ENCODE measurements at regions not wholly inside any gene's neighbourhood (a gene's known extent, or its start where the extent isn't known, plus 50 kb on each side); places are given as distances from the start of the nearest gene placed in this dataset.
"Not testable (repeated sequence)": the region's sequence is repeated elsewhere in the genome, so short reads cannot be mapped to it uniquely, and the experiment has no call there.

DNA sequence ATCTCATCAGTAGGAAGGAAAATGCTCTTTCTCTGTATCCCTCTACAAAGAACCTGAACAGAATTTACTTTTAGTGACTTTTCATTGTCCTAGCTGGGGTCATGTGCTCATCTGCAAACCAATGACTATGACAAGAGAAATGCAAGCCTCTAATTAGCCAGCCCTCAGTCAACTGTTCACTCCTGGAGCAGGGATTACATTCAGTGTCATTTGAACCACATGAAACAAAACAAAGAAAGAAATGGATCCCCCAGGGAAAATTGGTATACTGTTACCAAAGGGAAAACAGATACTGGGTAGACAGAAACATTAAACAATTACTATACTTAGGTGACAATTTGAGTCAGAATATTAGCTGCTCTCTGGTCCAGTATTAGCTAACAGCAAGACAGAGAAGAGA lies 173.6 kb downstream of the RCHY1 start:
- intact Hi-C loops (cut with DNase I), result no loop called here
- H3K27ac ChIP-seq, result no peak overlapping the region
- TF ChIP-seq, protein P1, sequence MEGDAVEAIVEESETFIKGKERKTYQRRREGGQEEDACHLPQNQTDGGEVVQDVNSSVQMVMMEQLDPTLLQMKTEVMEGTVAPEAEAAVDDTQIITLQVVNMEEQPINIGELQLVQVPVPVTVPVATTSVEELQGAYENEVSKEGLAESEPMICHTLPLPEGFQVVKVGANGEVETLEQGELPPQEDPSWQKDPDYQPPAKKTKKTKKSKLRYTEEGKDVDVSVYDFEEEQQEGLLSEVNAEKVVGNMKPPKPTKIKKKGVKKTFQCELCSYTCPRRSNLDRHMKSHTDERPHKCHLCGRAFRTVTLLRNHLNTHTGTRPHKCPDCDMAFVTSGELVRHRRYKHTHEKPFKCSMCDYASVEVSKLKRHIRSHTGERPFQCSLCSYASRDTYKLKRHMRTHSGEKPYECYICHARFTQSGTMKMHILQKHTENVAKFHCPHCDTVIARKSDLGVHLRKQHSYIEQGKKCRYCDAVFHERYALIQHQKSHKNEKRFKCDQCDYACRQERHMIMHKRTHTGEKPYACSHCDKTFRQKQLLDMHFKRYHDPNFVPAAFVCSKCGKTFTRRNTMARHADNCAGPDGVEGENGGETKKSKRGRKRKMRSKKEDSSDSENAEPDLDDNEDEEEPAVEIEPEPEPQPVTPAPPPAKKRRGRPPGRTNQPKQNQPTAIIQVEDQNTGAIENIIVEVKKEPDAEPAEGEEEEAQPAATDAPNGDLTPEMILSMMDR (IDR thresholded peaks at IDR 0.05), result no peak
- no peak overlapping the region for H3K4me3 ChIP-seq
- H3K9me3 ChIP-seq, result no peaks in the 10 kb centered on the region
- H3K36me3 ChIP-seq, result no peaks in the 10 kb centered on the region
- H3K4me1 ChIP-seq, result no peaks in the 10 kb centered on the region
- no peaks in the 10 kb centered on the region for H3K27me3 ChIP-seq
- ATAC-seq (no peak), DNase-seq (no peak)

DNA sequence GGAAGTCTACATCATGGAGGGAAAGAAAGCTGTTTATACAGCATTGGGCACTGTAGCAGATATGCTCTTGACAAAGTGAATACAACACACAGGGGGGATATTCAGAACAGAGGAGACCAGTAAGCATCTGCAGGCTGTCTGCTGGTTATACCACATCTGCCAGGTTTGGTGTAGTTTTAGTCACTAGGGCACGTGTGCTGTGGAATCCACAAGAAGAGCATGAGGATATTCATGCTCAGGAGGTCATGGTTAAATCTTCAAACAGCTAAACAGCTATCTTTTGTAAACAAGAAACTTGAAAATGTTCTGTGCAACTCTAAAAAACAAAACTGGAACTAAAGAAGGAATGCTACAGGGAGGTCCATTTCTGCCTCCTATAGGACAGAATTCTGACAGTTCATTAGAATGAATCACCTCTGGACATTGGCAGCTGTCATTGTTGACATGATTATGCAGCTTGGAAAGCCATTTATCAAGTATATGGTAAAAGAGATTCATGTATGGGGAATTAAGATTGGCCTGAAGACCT lies 175.8 kb downstream of the RCHY1 start:
- ATAC-seq (no peak), DNase-seq (no peak)
- intact Hi-C loops (cut with DNase I), result no loop called here
- Histone ChIP-seq H3K4me3 (no peak overlapping the region), H3K4me1 (no peaks in the 10 kb centered on the region), H3K27me3 (no peaks in the 10 kb centered on the region), H3K27ac (no peak overlapping the region), H3K36me3 (no peaks in the 10 kb centered on the region), H3K9me3 (no peaks in the 10 kb centered on the region)
- TF ChIP-seq, protein P1 (IDR thresholded peaks at IDR 0.05), result no peak

DNA sequence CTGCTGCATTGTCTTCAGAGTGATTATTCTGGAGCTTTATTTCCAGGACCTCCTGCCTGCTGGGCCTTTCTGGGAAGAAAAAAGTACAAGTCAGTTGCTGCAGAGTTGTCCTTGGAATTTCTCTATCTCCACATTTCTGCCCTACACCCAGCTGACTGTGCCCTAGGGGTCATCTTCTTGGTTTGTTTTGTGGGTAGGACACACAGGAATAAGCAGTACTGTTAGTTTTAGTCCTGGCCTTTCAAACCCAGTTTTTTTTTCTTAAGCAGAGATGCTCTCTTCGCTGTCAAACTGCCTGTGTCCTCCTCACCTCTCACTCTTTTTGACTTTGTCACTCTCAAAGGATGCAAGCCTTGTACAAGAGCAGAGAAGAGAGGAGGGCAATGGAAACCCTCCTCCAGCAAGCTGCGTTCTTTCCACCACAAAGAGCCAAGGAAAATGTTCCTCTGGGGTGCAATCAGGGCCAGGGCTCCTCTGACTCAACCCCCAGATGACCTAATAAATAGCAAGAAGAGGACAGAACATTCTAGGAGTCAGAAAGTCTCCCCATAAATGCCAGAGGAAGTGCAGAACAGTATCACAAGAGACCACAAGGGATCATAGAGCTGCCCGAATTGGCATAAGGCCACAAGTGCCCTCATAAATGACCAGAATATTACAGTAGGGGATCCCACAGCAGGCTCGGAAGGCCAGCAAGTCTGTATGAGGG lies 186.2 kb downstream of the RCHY1 start:
- Histone ChIP-seq H3K9me3 (no peaks in the 10 kb centered on the region), H3K4me3 (no peak overlapping the region), H3K4me1 (no peaks in the 10 kb centered on the region), H3K27ac (no peak overlapping the region), H3K27me3 (no peaks in the 10 kb centered on the region), H3K36me3 (no peaks in the 10 kb centered on the region)
- TF ChIP-seq, protein P1 (IDR thresholded peaks at IDR 0.05), result no peak
- DNase-seq (no peak), ATAC-seq (peak; percentile 26)
- intact Hi-C loops (cut with DNase I), result no loop called here

DNA sequence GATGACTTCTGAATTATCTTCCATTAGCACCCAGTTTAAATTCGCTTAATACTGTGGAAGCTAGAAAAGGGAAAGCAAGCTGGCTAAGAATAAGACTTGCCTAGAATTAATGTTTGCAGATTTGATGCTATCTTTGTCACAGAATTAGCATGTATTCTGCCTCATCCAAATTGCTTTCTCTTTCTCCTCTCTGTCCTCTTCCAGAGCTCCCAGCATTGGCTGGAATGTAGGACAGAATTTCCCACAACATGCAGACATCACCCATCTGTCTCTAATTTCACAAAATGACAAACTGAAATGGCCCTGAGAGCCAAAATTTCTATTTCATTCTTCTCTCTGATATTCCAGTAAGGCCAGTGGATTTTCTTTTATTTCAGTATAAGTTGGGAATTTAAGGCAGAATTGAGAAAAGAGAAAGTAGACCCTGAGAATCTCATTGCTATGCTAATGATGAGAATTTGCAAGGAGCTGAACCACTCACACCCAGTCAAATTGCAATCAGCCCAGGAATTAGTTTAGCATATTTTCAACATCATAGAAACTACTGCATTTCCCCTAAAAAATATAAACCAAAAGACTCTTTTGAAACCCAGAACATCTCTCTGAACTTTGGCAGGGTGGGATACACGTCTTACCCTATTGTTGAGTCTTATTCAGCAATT lies 188.8 kb downstream of the RCHY1 start:
- no peak for DNase-seq
- Histone ChIP-seq H3K36me3 (no peaks in the 10 kb centered on the region), H3K4me3 (no peak overlapping the region), H3K9me3 (no peaks in the 10 kb centered on the region), H3K27me3 (no peaks in the 10 kb centered on the region), H3K4me1 (no peaks in the 10 kb centered on the region), H3K27ac (no peak overlapping the region)
- intact Hi-C loops (cut with DNase I), result no loop called here
- TF ChIP-seq, protein P1 (IDR thresholded peaks at IDR 0.05), result no peak
- no peak for ATAC-seq

DNA sequence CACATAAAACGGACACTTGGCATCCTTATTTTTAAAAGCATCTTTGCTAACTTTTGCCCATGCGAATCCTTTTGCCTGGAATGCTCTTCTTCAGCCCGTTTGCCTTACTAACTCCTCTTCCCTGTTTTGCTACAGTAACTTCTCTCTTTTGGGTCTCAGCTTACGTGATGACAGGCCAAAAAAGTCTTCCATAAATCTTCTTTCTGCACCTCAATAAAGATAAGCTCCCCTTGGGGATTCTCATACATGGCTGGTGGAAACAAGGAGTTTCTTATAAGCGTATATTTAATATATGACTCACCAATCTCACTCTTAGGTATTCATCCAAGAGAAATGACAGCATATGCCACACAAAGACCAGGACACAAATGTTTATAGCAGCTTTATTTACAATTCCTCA lies 192.7 kb downstream of the RCHY1 start:
- TF ChIP-seq, protein P1 (IDR thresholded peaks at IDR 0.05), result no peak
- H3K36me3 ChIP-seq, result no peaks in the 10 kb centered on the region
- no peak for ATAC-seq
- H3K4me3 ChIP-seq, result no peak overlapping the region
- intact Hi-C loops (cut with DNase I), result no loop called here
- H3K27ac ChIP-seq, result no peak overlapping the region
- no peaks in the 10 kb centered on the region for H3K9me3 ChIP-seq
- no peaks in the 10 kb centered on the region for H3K4me1 ChIP-seq
- no peak for DNase-seq
- H3K27me3 ChIP-seq, result no peaks in the 10 kb centered on the region

DNA sequence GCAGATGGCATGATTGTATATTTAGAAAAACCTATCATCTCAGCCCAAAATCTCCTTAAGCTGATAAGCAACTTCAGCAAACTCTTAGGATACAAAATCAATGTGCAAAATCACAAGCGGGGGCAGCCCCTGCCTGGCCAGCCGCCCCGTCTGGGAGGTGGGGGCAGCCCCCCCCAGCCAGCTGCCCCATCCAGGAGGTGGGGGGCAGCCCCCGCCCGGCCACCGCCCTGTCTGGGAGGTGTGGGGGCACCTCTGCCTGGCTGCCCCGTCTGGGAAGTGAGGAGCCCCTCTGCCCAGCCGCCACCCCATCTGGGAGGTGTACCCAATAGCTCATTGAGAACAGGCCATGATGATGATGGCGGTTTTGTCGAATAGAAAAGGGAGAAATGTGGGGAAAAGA lies 196.6 kb downstream of the RCHY1 start:
- H3K4me1 ChIP-seq; H3K4me3 ChIP-seq; H3K9me3 ChIP-seq; DNase-seq; ATAC-seq; intact Hi-C loops (cut with DNase I); H3K27ac ChIP-seq; H3K27me3 ChIP-seq; H3K36me3 ChIP-seq: not testable (repeated sequence)

Data from upper lobe of right lung (tissue), 1 donor.